ENCODE measurements at regions not wholly inside any gene's neighbourhood (a gene's known extent, or its start where the extent isn't known, plus 50 kb on each side); places are given as distances from the start of the nearest gene placed in this dataset.
A peak's percentile ranks its signal among the peaks of the same experiment; 100 is the strongest.
"Not testable (repeated sequence)": the region's sequence is repeated elsewhere in the genome, so short reads cannot be mapped to it uniquely, and the experiment has no call there.

DNA sequence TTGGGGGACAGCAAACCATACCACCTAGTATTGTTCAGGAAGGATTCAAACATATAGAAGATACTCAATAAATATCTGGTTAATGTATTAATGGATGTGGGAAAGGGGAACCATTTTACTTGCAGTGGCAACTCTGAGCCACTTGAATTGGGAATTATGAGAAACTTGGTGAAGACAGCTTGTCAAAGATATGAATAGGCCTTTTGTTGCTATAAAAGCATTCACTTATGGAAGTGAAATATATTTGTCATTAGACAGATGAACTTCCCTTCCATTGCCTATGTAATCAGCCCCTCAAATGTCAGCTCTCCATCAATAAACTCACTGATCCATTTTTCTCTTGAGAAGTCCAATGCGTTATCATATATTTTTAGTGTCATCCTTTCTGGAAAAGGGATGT, 56.1 kb downstream of the GPR85 start:
- Histone ChIP-seq H3K27ac (no peak overlapping the region), H3K36me3 (no peaks in the 10 kb centered on the region), H3K9me3 (no peaks in the 10 kb centered on the region), H3K27me3 (no peaks in the 10 kb centered on the region), H3K4me3 (no peak overlapping the region), H3K4me1 (no peaks in the 10 kb centered on the region)
- WGBS, 5 donors: 90 to 98% (median 97%) methylated on average over 1 of the region's 1 CpG
- no peak for TF ChIP-seq POLR2A (IDR thresholded peaks at IDR 0.05)
- no peak for TF ChIP-seq CTCF (IDR thresholded peaks at IDR 0.05)
- TF ChIP-seq POLR2AphosphoS5 (IDR thresholded peaks at IDR 0.05): no peak
- TF ChIP-seq EP300 (IDR thresholded peaks at IDR 0.05): no peak
- no peak for DNase-seq
- intact Hi-C loops (cut with DNase I; ENCODE audit: low total_unique reads): no loop called here

DNA sequence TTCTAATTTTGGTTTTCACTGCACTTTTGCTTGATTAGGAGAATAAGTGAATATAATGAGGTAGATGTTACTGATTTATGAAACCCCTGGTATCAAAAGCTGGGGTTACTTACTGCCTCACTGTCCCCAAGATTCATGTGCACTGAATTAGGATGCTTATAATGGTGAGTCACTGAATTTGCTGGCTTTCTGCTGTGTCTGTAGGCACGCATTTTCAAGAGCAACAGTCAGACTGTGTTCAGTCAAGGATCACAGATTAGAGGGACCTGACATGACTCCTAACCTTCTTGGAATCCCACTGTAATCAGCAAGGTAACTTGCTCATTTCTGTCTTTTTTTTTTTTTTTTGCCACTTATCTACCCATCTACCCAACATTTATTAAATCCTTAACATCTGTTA, 59.7 kb downstream of the GPR85 start:
- Histone ChIP-seq H3K27ac (no peak overlapping the region), H3K9me3 (peaks cover 0 to 12% (median 0%) of the 10 kb centered on the region in 4 donors), H3K4me1 (no peaks in the 10 kb centered on the region), H3K36me3 (no peaks in the 10 kb centered on the region), H3K27me3 (no peaks in the 10 kb centered on the region), H3K4me3 (no peak overlapping the region)
- intact Hi-C loops (cut with DNase I; ENCODE audit: low total_unique reads): no loop called here
- no peak for DNase-seq
- WGBS, 5 donors: 60 to 83% (median 79%) methylated on average over 1 of the region's 1 CpG
- no peak for TF ChIP-seq CTCF (IDR thresholded peaks at IDR 0.05)
- no peak for TF ChIP-seq POLR2A (IDR thresholded peaks at IDR 0.05)
- TF ChIP-seq EP300 (IDR thresholded peaks at IDR 0.05): no peak
- no peak for TF ChIP-seq POLR2AphosphoS5 (IDR thresholded peaks at IDR 0.05)

GRCh38 chr7:113017144-113017857, 69.3 kb downstream of the GPR85 start:
- H3K4me1 ChIP-seq, H3K27ac ChIP-seq, H3K9me3 ChIP-seq, H3K27me3 ChIP-seq, H3K4me3 ChIP-seq, H3K36me3 ChIP-seq, DNase-seq: not testable (repeated sequence)
- 92 to 97% (median 95%) methylated on average over 6 to 43 of the region's 43 CpGs for WGBS, 5 donors
- intact Hi-C loops (cut with DNase I; ENCODE audit: low total_unique reads): loop anchor here (10.0 kb wide), 1 partner anchor 398 kb away; no protein-coding TSS in a partner anchor

GRCh38 chr7:113015034-113015645, 71.5 kb downstream of the GPR85 start:
- Histone ChIP-seq H3K4me3 (no peak overlapping the region), H3K4me1 (no peaks in the 10 kb centered on the region), H3K27ac (no peak overlapping the region), H3K9me3 (peaks cover 0 to 4% (median 0%) of the 10 kb centered on the region in 4 donors), H3K27me3 (no peaks in the 10 kb centered on the region), H3K36me3 (no peaks in the 10 kb centered on the region)
- intact Hi-C loops (cut with DNase I; ENCODE audit: low total_unique reads): loop anchor here (10.0 kb wide), 1 partner anchor 400 kb away; no protein-coding TSS in a partner anchor
- no peak for TF ChIP-seq POLR2AphosphoS5 (IDR thresholded peaks at IDR 0.05)
- no peak for TF ChIP-seq POLR2A (IDR thresholded peaks at IDR 0.05)
- no peak for TF ChIP-seq EP300 (IDR thresholded peaks at IDR 0.05)
- peak in 3 of 7 experiments; percentile 22 to 44 (median 43) for TF ChIP-seq CTCF (IDR thresholded peaks at IDR 0.05)
- WGBS, 5 donors: 26 to 46% (median 28%) methylated on average over 2 of the region's 2 CpGs
- DNase-seq: peak in 1 of 2 donors; percentile 70

All from stomach (tissue), 8 donors.